Spinal cord (tissue), 9 donors: ENCODE measurements at regions not wholly inside any gene's neighbourhood (a gene's known extent, or its start where the extent isn't known, plus 50 kb on each side); places are given as distances from the start of the nearest gene placed in this dataset.
A peak's percentile ranks its signal among the peaks of the same experiment; 100 is the strongest.

Source experiments
- DNase-seq, 6 donors: peaks; one replicate each; pipeline versions ENCODE4 v3.0.0 to v3.0.0-alpha.2; 2013 to 2015; ENCODE audit warnings: low spot score in 6 of 6, low read depth in 4 of 6
- H3K27ac ChIP-seq: one replicate; pipeline ENCODE4 v1.5.1; 2013; ENCODE audit warnings: low read depth, low read length, control low read depth
- H3K27me3 ChIP-seq: one replicate; pipeline ENCODE4 v1.6.1; 2013; ENCODE audit warnings: low read length; ENCODE audit not compliant: control insufficient read depth, insufficient read depth
- H3K36me3 ChIP-seq: one replicate; pipeline ENCODE4 v1.6.1; 2013; ENCODE audit warnings: low read length; ENCODE audit not compliant: control insufficient read depth, insufficient read depth
- H3K4me1 ChIP-seq: one replicate; pipeline ENCODE4 v1.6.1; 2013; ENCODE audit warnings: low read length; ENCODE audit not compliant: control insufficient read depth, insufficient read depth
- H3K4me3 ChIP-seq: one replicate; pipeline ENCODE4 v1.5.1; 2013; ENCODE audit warnings: low read depth, low read length, control low read depth
- H3K9me3 ChIP-seq: one replicate; pipeline ENCODE4 v1.6.1; 2013; ENCODE audit warnings: low read length; ENCODE audit not compliant: control insufficient read depth, insufficient read depth
- WGBS: methylation state at CpG from one replicate; pipeline ENCODE4 v1.1.5; 2013; ENCODE audit warnings: missing lambda C conversion rate; ENCODE audit not compliant: insufficient coverage; 5-methylcytosine and 5-hydroxymethylcytosine counted together
- donor health status: healthy.

DNA sequence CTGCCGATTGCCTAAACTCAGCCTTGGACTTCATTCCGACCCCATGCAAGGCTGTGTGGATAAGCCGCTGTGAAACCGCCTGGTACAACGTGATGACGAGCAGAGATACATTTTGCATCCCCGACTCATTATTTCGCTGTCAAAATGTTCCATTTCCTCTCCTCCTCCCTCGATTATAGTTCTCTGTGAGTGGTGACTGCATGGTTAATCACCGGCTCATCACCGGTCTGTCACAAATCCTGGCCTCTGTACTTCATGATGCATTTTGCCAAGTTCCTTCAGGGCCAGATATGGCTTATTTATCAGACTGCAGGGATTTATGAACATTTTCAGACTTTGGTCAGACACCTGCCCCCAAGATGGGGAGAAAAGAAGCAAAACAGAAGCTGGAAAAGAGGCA lies 461.6 kb upstream of the DPP6 start:
- WGBS, result 90% methylated on average over 10 of the region's 11 CpGs
- Histone ChIP-seq H3K4me3 (no peak overlapping the region), H3K4me1 (no peaks in the 10 kb centered on the region), H3K27me3 (no peaks in the 10 kb centered on the region), H3K27ac (no peak overlapping the region), H3K36me3 (no peaks in the 10 kb centered on the region), H3K9me3 (no peaks in the 10 kb centered on the region)
- DNase-seq, result no peak

- H3K4me1 ChIP-seq, result no peaks in the 10 kb centered on the region
- H3K36me3 ChIP-seq, result no peaks in the 10 kb centered on the region
- no CpG with 5 or more reads among the region's 3 CpGs for WGBS
- H3K4me3 ChIP-seq, result no peak overlapping the region
- DNase-seq, result no peak
- H3K9me3 ChIP-seq, result peaks cover 7% of the 10 kb centered on the region
- H3K27ac ChIP-seq, result no peak overlapping the region
- H3K27me3 ChIP-seq, result no peaks in the 10 kb centered on the region
These were observed 444.8 kb upstream of the DPP6 start for GRCh38 chr7:153607354-153607753.

DNA sequence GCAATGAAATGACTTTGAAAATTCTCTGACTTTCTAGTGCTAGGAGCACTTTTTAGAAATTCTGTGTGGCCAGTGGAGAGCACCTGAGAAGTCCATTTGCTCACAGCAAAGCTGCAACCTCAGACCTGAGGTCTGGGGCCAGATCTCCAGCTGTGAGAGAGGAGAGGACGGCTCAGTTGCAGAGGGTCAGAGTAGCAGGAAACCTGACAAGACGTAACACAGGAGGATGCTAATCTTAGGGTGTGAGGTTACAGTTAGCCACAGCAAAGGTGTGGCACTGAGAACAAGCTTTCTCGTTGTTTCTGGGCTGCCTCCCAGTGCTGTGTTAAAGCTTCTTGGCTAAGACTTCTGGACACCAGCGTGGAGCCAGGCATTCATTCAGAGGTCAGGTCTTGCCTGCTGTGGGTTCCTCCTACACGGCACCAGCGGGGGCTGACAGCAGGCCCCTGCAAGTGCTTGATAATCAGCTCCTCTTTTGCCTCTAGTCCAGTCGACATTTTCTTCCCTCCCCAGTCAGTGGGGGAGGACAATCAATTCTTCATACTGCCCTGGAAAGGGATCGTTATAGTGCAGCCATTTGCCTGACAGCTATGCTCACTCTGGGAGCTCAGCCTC lies 435.4 kb upstream of the DPP6 start:
- WGBS, result 23% methylated on average over 8 of the region's 8 CpGs
- Histone ChIP-seq H3K27ac (no peak overlapping the region), H3K9me3 (no peaks in the 10 kb centered on the region), H3K4me3 (no peak overlapping the region), H3K4me1 (peaks cover 5% of the 10 kb centered on the region), H3K27me3 (no peaks in the 10 kb centered on the region), H3K36me3 (no peaks in the 10 kb centered on the region)
- peak in 2 of 6 donors; percentile 19 to 57 for DNase-seq

DNA sequence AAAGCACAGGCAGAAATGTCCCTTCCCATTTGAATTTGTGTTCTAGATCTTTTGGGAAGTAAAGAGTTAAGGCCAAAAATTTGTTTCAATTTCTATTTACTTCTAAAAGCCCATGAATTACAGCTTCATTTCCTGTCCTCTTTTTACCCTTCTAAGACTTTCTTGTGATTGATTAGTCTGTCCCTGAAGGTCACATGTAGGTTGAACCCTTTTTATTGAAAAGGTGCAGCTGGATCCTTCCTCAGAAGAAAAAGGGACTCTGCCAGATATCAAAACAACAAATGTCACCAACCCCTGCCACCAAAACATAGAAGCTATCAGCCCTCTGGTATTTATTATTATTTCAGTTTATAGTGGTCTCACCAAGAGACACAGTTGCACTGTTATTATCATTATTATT lies 424.9 kb upstream of the DPP6 start:
- no peaks in the 10 kb centered on the region for H3K36me3 ChIP-seq
- H3K27me3 ChIP-seq, result no peaks in the 10 kb centered on the region
- DNase-seq, result no peak
- H3K4me1 ChIP-seq, result no peaks in the 10 kb centered on the region
- no peak overlapping the region for H3K4me3 ChIP-seq
- H3K27ac ChIP-seq, result no peak overlapping the region
- no peaks in the 10 kb centered on the region for H3K9me3 ChIP-seq

DNA sequence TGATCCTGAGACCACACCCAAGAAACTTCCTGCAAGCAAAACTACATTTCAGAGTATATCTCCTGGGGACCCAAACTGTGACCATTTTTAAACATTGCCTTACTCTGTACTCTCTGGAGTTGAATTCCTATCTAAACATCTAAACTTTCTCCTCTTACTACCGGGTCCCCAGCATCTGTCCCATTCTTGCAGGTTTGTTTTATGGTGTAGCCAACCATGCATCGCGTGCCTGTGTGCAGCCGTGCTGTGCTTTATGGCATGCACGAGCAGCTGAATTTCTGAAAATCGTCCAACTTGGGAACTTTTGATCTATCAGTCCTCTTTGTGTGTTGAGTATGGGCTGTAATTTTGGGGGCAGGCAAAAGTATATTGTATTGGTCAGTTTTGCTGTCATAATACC lies 423.8 kb upstream of the DPP6 start:
- Histone ChIP-seq H3K27ac (no peak overlapping the region), H3K4me3 (no peak overlapping the region), H3K4me1 (no peaks in the 10 kb centered on the region), H3K27me3 (no peaks in the 10 kb centered on the region), H3K9me3 (no peaks in the 10 kb centered on the region), H3K36me3 (no peaks in the 10 kb centered on the region)
- DNase-seq, result no peak
- 65% methylated on average over 4 of the region's 6 CpGs for WGBS

DNA sequence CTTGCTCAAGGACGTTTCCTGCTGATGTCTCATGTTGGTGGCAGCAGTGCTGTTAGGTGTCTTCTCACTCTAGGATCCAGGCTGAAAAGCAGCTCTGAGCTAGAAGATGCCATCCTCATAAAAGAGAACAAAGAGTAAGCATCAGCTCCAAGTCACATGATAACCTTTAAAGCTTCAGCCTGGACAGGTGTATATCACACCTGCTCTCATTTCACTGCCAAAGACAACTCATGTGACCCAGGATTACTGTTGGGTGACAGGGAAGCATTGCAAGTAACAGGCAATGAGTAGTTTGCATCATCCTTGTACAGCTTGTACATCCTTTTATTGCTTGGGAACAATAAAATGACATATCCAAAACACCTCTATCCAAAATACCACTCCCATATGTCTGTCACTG lies 423.4 kb upstream of the DPP6 start:
- Histone ChIP-seq H3K27me3 (no peaks in the 10 kb centered on the region), H3K4me3 (no peak overlapping the region), H3K4me1 (no peaks in the 10 kb centered on the region), H3K36me3 (no peaks in the 10 kb centered on the region), H3K27ac (no peak overlapping the region), H3K9me3 (no peaks in the 10 kb centered on the region)
- DNase-seq, result no peak
- no CpG with 5 or more reads among the region's 1 CpG for WGBS

- H3K4me3 ChIP-seq, result no peak overlapping the region
- H3K4me1 ChIP-seq, result no peaks in the 10 kb centered on the region
- H3K27ac ChIP-seq, result no peak overlapping the region
- H3K36me3 ChIP-seq, result no peaks in the 10 kb centered on the region
- H3K27me3 ChIP-seq, result no peaks in the 10 kb centered on the region
- peak in 1 of 6 donors; percentile 4 for DNase-seq
- WGBS, result 82% methylated on average over 10 of the region's 10 CpGs
- peaks cover 6% of the 10 kb centered on the region for H3K9me3 ChIP-seq
These were observed 413.3 kb upstream of the DPP6 start for GRCh38 chr7:153638821-153639435.

DNA sequence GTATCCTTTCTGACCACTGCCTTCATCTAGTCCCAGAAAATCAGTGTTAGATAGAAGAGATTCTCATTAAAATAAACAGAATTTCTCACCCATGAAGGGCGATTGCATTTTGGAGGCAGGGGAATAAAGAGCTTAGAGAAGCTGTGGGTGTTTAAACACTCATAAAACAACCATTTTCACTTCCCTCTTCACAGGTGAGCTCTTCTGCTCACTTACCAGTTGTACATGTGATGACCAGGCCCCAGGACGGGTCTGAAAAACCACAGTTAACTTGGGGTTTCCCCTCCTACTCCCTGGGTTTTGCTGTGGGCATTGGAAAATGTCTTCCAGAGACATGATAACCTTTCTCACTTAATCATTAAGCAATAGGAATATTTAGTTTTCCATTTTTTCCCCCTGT lies 411.6 kb upstream of the DPP6 start:
- no peak overlapping the region for H3K27ac ChIP-seq
- no peaks in the 10 kb centered on the region for H3K4me1 ChIP-seq
- H3K4me3 ChIP-seq, result no peak overlapping the region
- no peaks in the 10 kb centered on the region for H3K36me3 ChIP-seq
- DNase-seq, result no peak
- WGBS, result no CpG with 5 or more reads among the region's 2 CpGs
- peaks cover 6% of the 10 kb centered on the region for H3K9me3 ChIP-seq
- H3K27me3 ChIP-seq, result no peaks in the 10 kb centered on the region

DNA sequence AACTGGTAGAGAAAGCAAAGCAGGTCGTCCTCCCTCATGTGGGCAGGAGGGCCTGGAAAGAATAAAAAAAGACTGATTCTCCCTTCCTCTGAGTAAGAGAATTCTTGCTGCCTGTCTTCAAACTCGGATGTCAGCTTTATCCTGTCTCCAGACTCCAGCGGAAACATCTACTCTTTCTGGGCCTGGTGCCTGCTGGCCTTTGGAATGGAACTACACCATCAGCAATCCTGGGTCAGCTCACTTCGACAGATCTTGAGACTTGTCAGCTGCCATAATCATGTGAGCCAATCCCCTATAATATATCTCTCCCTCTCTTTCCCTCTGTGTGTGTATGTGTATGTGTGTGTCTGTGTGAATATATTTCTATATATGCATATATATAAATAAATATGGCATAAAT lies 411.0 kb upstream of the DPP6 start:
- Histone ChIP-seq H3K9me3 (peaks cover 6% of the 10 kb centered on the region), H3K4me3 (no peak overlapping the region), H3K36me3 (no peaks in the 10 kb centered on the region), H3K27me3 (no peaks in the 10 kb centered on the region), H3K4me1 (no peaks in the 10 kb centered on the region), H3K27ac (no peak overlapping the region)
- 78% methylated on average over 2 of the region's 4 CpGs for WGBS
- DNase-seq, result no peak

- Histone ChIP-seq H3K36me3 (no peaks in the 10 kb centered on the region), H3K27me3 (no peaks in the 10 kb centered on the region), H3K4me1 (no peaks in the 10 kb centered on the region), H3K9me3 (peaks cover 6% of the 10 kb centered on the region), H3K27ac (no peak overlapping the region), H3K4me3 (no peak overlapping the region)
- no peak for DNase-seq
These were observed 409.2 kb upstream of the DPP6 start for GRCh38 chr7:153642989-153643388.
